ENCODE measurements at regions not wholly inside any gene's neighbourhood (a gene's known extent, or its start where the extent isn't known, plus 50 kb on each side); places are given as distances from the start of the nearest gene placed in this dataset.

DNA sequence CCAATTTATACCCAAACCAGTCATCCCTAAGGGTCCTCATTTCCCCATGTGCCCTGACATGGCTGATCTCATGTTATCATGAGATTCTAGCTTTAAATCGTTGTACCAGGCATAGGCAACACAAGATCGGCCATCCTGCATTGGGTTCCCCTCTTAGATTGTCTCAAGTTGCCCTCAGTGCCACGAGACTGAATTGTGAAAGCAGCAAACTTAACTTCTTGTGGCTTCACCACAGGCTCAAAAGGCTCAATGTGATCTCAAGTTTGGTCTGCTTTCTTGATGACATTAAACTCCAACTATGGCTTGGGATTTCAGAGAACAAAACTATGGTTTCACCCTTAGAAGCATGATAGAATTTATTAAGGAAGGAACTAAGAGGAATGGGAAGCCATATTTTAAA, 168.5 kb upstream of the SYT6 start:
- dilution Hi-C loops (cut with MboI; ENCODE audit: extremely low pct_ligation_motif_present, low sequenced_read_pairs), result no loop called here

DNA sequence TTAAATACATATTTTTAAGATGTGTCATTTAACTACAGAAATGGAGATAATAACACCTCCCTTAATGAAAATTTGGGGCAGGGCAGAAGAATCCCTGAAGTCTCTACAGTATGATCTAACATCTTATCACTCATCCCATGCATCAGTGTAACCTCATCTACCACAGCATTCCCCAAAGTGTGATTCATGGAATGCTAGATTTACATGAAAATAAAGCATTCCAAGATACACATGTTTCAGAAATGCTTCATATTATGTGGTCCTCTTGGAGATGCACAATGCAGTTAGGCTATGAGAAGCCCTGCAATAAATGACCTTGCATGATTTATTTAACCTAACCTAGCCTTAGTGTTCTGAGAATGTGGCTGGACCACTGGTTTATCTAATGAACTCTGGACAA, 166.9 kb upstream of the SYT6 start:
- Histone ChIP-seq H3K4me2 (ENCODE audit: control insufficient read depth, extremely low read depth, insufficient read depth, low read depth, low read length) (peak overlapping the region; percentile 30), H3K27ac (ENCODE audit: control insufficient read depth, insufficient read depth, low read length) (peak overlapping the region; percentile 70), H3K27me3 (ENCODE audit: control insufficient read depth, extremely low read depth, insufficient read depth, low read length) (no peaks in the 10 kb centered on the region), H3K79me2 (ENCODE audit: control insufficient read depth, insufficient read depth, low read length) (no peaks in the 10 kb centered on the region), H3K9ac (ENCODE audit: control insufficient read depth, extremely low read depth, insufficient read depth, low read length) (no peak overlapping the region), H3K4me3 (ENCODE audit: control insufficient read depth in 2 of 3, extremely low read depth in 1 of 3, insufficient read depth in 2 of 3, low read depth in 1 of 3, low read length in 3 of 3) (no peak overlapping the region), H4K20me1 (ENCODE audit: control insufficient read depth, extremely low read depth, insufficient read depth, low read length) (no peaks in the 10 kb centered on the region), H3K4me1 (ENCODE audit: control insufficient read depth, extremely low read depth, insufficient read depth, low read length) (peaks cover 22% of the 10 kb centered on the region), H2AFZ (ENCODE audit: control insufficient read depth, low read length) (no peak overlapping the region), H3K9me3 (ENCODE audit: control insufficient read depth, low read depth, low read length) (no peaks in the 10 kb centered on the region), H3K9me1 (ENCODE audit: control insufficient read depth, extremely low read depth, insufficient read depth, low read length) (no peaks in the 10 kb centered on the region), H3K36me3 (ENCODE audit: control insufficient read depth in 2 of 2, extremely low read depth in 1 of 2, insufficient read depth in 2 of 2, low read length in 2 of 2) (no peaks in the 10 kb centered on the region)
- FAIRE-seq (peak; percentile 92), DNase-seq (ENCODE audit: low read depth, low spot score) (peak; percentile 68)
- dilution Hi-C loops (cut with MboI; ENCODE audit: extremely low pct_ligation_motif_present, low sequenced_read_pairs), result no loop called here
- no peak for TF ChIP-seq EZH2 (IDR thresholded peaks at IDR 0.05; ENCODE audit: low read length)
- TF ChIP-seq, protein P1, sequence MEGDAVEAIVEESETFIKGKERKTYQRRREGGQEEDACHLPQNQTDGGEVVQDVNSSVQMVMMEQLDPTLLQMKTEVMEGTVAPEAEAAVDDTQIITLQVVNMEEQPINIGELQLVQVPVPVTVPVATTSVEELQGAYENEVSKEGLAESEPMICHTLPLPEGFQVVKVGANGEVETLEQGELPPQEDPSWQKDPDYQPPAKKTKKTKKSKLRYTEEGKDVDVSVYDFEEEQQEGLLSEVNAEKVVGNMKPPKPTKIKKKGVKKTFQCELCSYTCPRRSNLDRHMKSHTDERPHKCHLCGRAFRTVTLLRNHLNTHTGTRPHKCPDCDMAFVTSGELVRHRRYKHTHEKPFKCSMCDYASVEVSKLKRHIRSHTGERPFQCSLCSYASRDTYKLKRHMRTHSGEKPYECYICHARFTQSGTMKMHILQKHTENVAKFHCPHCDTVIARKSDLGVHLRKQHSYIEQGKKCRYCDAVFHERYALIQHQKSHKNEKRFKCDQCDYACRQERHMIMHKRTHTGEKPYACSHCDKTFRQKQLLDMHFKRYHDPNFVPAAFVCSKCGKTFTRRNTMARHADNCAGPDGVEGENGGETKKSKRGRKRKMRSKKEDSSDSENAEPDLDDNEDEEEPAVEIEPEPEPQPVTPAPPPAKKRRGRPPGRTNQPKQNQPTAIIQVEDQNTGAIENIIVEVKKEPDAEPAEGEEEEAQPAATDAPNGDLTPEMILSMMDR (optimal IDR thresholded peaks at IDR 0.05 in 1 of 3, IDR thresholded peaks at IDR 0.05 in 1 of 3, conservative IDR thresholded peaks at IDR 0.05 in 1 of 3; ENCODE audit: extremely low read depth in 1 of 3, insufficient read depth in 2 of 3, low read length in 3 of 3), result no peak

More for the DNA sequence above, 168.5 kb upstream of the SYT6 start:
- H3K4me1 ChIP-seq (ENCODE audit: control insufficient read depth, extremely low read depth, insufficient read depth, low read length), result peaks cover 22% of the 10 kb centered on the region
- no peak overlapping the region for H3K9ac ChIP-seq (ENCODE audit: control insufficient read depth, extremely low read depth, insufficient read depth, low read length)
- no peak overlapping the region for H3K4me3 ChIP-seq (ENCODE audit: control insufficient read depth in 2 of 3, extremely low read depth in 1 of 3, insufficient read depth in 2 of 3, low read depth in 1 of 3, low read length in 3 of 3)
- TF ChIP-seq, protein P1 (optimal IDR thresholded peaks at IDR 0.05 in 1 of 3, IDR thresholded peaks at IDR 0.05 in 1 of 3, conservative IDR thresholded peaks at IDR 0.05 in 1 of 3; ENCODE audit: extremely low read depth in 1 of 3, insufficient read depth in 2 of 3, low read length in 3 of 3), result no peak
- TF ChIP-seq EZH2 (IDR thresholded peaks at IDR 0.05; ENCODE audit: low read length), result no peak
- FAIRE-seq (no peak), DNase-seq (ENCODE audit: low read depth, low spot score) (no peak)
- H3K36me3 ChIP-seq (ENCODE audit: control insufficient read depth in 2 of 2, extremely low read depth in 1 of 2, insufficient read depth in 2 of 2, low read length in 2 of 2), result no peaks in the 10 kb centered on the region
- H4K20me1 ChIP-seq (ENCODE audit: control insufficient read depth, extremely low read depth, insufficient read depth, low read length), result no peaks in the 10 kb centered on the region
- no peak overlapping the region for H2AFZ ChIP-seq (ENCODE audit: control insufficient read depth, low read length)
- H3K79me2 ChIP-seq (ENCODE audit: control insufficient read depth, insufficient read depth, low read length), result no peaks in the 10 kb centered on the region
- no peaks in the 10 kb centered on the region for H3K27me3 ChIP-seq (ENCODE audit: control insufficient read depth, extremely low read depth, insufficient read depth, low read length)
- H3K9me3 ChIP-seq (ENCODE audit: control insufficient read depth, low read depth, low read length), result no peaks in the 10 kb centered on the region
- H3K9me1 ChIP-seq (ENCODE audit: control insufficient read depth, extremely low read depth, insufficient read depth, low read length), result no peaks in the 10 kb centered on the region
- H3K27ac ChIP-seq (ENCODE audit: control insufficient read depth, insufficient read depth, low read length), result no peak overlapping the region
- no peak overlapping the region for H3K4me2 ChIP-seq (ENCODE audit: control insufficient read depth, extremely low read depth, insufficient read depth, low read depth, low read length)

All from keratinocyte (primary cell).